ENCODE measurements at regions not wholly inside any gene's neighbourhood (a gene's known extent, or its start where the extent isn't known, plus 50 kb on each side); places are given as distances from the start of the nearest gene placed in this dataset.
"Not testable (repeated sequence)": the region's sequence is repeated elsewhere in the genome, so short reads cannot be mapped to it uniquely, and the experiment has no call there.

GRCh38 chr11:7143908-7144307 is 55.1 kb downstream of the RBMXL2 start:
- Mint-ChIP-seq H3K27me3 (ENCODE audit: low read depth) (peaks cover 4% of the 10 kb centered on the region), H3K4me3 (no peak overlapping the region), H3K36me3 (ENCODE audit: low read depth) (peaks cover 4% of the 10 kb centered on the region), H3K27ac (no peak overlapping the region), H3K9me3 (peaks cover 10% of the 10 kb centered on the region), H3K4me1 (no peaks in the 10 kb centered on the region)
- TF ChIP-seq, protein P1, sequence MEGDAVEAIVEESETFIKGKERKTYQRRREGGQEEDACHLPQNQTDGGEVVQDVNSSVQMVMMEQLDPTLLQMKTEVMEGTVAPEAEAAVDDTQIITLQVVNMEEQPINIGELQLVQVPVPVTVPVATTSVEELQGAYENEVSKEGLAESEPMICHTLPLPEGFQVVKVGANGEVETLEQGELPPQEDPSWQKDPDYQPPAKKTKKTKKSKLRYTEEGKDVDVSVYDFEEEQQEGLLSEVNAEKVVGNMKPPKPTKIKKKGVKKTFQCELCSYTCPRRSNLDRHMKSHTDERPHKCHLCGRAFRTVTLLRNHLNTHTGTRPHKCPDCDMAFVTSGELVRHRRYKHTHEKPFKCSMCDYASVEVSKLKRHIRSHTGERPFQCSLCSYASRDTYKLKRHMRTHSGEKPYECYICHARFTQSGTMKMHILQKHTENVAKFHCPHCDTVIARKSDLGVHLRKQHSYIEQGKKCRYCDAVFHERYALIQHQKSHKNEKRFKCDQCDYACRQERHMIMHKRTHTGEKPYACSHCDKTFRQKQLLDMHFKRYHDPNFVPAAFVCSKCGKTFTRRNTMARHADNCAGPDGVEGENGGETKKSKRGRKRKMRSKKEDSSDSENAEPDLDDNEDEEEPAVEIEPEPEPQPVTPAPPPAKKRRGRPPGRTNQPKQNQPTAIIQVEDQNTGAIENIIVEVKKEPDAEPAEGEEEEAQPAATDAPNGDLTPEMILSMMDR (IDR thresholded peaks at IDR 0.05; ENCODE audit: unreplicated experiment in 3 of 3): peak; percentile 60 to 72 (median 65)

DNA sequence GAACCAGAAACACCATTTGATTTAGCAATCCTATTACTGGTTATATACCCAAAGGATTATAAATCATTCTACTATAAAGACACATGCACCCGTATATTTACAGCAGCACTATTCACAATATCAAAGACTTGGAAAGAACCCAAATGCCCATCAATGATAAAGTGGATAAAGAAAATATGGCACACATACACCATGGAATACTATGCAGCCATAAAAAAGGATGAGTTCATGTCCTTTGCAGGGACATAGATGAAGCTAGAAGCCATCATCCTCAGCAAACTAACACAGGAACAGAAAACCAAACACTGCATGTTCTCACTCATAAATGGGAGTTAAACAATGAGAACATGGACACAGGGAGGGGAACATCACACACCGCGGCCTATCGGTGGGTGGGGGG is 61.3 kb downstream of the RBMXL2 start:
- peaks cover 18% of the 10 kb centered on the region for H3K9me3 Mint-ChIP-seq
- not testable (repeated sequence) for H3K36me3 Mint-ChIP-seq (ENCODE audit: low read depth); H3K4me1 Mint-ChIP-seq; H3K27me3 Mint-ChIP-seq (ENCODE audit: low read depth); H3K4me3 Mint-ChIP-seq; H3K27ac Mint-ChIP-seq

GRCh38 chr11:7154881-7155361 is 66.1 kb downstream of the RBMXL2 start:
- H3K4me3 Mint-ChIP-seq: no peak overlapping the region
- no peaks in the 10 kb centered on the region for H3K9me3 Mint-ChIP-seq

GRCh38 chr11:7160814-7161489 is 72.2 kb downstream of the RBMXL2 start:
- no peaks in the 10 kb centered on the region for H3K4me1 Mint-ChIP-seq

More at GRCh38 chr11:7154881-7155361, 66.1 kb downstream of the RBMXL2 start:
- H3K27me3 Mint-ChIP-seq (ENCODE audit: low read depth): peaks cover 3% of the 10 kb centered on the region
- H3K27ac Mint-ChIP-seq: no peak overlapping the region
- TF ChIP-seq, protein P1 (IDR thresholded peaks at IDR 0.05; ENCODE audit: unreplicated experiment in 3 of 3): no peak
- no peaks in the 10 kb centered on the region for H3K4me1 Mint-ChIP-seq
- no peaks in the 10 kb centered on the region for H3K36me3 Mint-ChIP-seq (ENCODE audit: low read depth)

GRCh38 chr11:7165911-7166310 is 77.1 kb downstream of the RBMXL2 start:
- H3K27me3 Mint-ChIP-seq (ENCODE audit: low read depth): no peaks in the 10 kb centered on the region
- H3K36me3 Mint-ChIP-seq (ENCODE audit: low read depth): no peaks in the 10 kb centered on the region
- no peak overlapping the region for H3K27ac Mint-ChIP-seq
- TF ChIP-seq, protein P1 (IDR thresholded peaks at IDR 0.05; ENCODE audit: unreplicated experiment in 3 of 3): no peak
- no peaks in the 10 kb centered on the region for H3K4me1 Mint-ChIP-seq
- no peak overlapping the region for H3K4me3 Mint-ChIP-seq
- H3K9me3 Mint-ChIP-seq: no peaks in the 10 kb centered on the region

More at GRCh38 chr11:7160814-7161489, 72.2 kb downstream of the RBMXL2 start:
- Mint-ChIP-seq H3K27ac (no peak overlapping the region), H3K27me3 (ENCODE audit: low read depth) (peaks cover 3% of the 10 kb centered on the region), H3K9me3 (no peaks in the 10 kb centered on the region), H3K36me3 (ENCODE audit: low read depth) (no peaks in the 10 kb centered on the region), H3K4me3 (no peak overlapping the region)
- TF ChIP-seq, protein P1 (IDR thresholded peaks at IDR 0.05; ENCODE audit: unreplicated experiment in 3 of 3): no peak

DNA sequence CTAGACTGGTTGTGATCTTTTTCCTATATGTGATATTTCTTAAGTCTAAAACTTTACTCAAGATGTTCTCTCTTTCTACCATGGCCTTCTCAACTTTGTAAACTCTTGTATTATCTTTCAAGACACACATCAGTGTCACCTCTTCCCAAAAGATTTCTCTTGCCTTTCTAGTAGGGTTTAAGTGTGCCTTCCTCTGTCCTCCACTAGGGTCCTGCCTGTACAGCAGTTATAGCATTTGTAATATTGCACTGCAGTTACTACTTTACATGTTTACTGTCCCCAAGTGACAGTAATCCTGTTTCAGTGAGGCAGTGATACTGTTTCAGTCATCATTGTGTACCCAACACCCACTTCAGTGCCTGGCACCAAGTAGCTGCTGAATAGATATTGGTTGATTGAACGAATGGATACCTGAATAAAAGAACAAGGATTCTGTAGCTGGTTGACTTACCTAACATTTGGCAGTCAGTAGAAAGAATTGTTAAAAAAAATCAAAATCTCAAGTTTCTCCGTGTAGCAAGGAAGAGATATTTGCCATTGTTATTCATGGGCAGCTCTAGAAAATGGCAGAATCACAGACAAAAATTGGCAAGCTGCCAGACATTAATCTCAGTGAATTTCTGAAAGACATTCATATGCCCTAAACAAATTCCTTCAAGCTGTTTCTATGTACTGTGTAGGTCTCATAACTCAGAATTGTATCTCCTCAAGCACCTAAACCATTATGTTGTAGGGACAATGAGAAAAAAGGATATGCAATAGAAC is 79.4 kb downstream of the RBMXL2 start:
- Mint-ChIP-seq H3K27me3 (ENCODE audit: low read depth) (no peaks in the 10 kb centered on the region), H3K4me1 (no peaks in the 10 kb centered on the region), H3K9me3 (no peaks in the 10 kb centered on the region), H3K36me3 (ENCODE audit: low read depth) (no peaks in the 10 kb centered on the region), H3K4me3 (no peak overlapping the region), H3K27ac (no peak overlapping the region)
- TF ChIP-seq, protein P1 (IDR thresholded peaks at IDR 0.05; ENCODE audit: unreplicated experiment in 3 of 3): no peak

All from nephron (organoid).